Uterus (tissue), 2 donors: ENCODE measurements at regions not wholly inside any gene's neighbourhood (a gene's known extent, or its start where the extent isn't known, plus 50 kb on each side); places are given as distances from the start of the nearest gene placed in this dataset.

Experiments used
- POLR2A ChIP-seq, 2 donors: fragments of 450-650 bp; IDR thresholded peaks; one replicate each; pipeline ENCODE4 v1.6.1; 2016; ENCODE audit warnings: antibody characterized with exemption in 2 of 2, mild to moderate bottlenecking in 1 of 2, moderate library complexity in 1 of 2
- TF ChIP-seq, protein P1 (sequence below), 4 experiments: fragments of 200-600 bp in 2 of 4; fragments of 450-650 bp in 2 of 4; sonication (generic) in 2 of 4; IDR thresholded peaks; one replicate each; pipeline ENCODE4 v1.5.1; 2016 to 2019; ENCODE audit warnings: antibody characterized with exemption in 4 of 4, mild to moderate bottlenecking in 2 of 4, moderate library complexity in 1 of 4

DNA sequence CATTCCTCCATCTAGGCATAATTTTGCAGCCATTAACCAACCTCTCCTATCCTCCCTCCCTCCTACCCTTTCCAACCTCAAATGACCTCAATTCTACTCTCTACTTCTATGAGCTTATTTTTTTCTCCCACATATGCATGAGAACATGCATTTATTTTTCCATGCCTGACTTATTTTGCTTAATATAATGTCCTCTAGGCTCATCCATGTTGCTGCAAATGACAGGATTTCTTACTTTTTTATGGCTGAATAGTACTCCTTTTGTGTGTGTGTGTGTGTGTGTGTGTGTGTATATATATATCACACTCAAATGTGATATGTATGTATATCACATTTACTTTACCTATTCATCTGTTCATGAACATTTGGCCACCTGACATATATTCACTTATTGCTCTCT lies 339.4 kb downstream of the SIPA1L2 start:
- TF ChIP-seq, protein P1, sequence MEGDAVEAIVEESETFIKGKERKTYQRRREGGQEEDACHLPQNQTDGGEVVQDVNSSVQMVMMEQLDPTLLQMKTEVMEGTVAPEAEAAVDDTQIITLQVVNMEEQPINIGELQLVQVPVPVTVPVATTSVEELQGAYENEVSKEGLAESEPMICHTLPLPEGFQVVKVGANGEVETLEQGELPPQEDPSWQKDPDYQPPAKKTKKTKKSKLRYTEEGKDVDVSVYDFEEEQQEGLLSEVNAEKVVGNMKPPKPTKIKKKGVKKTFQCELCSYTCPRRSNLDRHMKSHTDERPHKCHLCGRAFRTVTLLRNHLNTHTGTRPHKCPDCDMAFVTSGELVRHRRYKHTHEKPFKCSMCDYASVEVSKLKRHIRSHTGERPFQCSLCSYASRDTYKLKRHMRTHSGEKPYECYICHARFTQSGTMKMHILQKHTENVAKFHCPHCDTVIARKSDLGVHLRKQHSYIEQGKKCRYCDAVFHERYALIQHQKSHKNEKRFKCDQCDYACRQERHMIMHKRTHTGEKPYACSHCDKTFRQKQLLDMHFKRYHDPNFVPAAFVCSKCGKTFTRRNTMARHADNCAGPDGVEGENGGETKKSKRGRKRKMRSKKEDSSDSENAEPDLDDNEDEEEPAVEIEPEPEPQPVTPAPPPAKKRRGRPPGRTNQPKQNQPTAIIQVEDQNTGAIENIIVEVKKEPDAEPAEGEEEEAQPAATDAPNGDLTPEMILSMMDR (IDR thresholded peaks at IDR 0.05): no peak
- no peak for TF ChIP-seq POLR2A (IDR thresholded peaks at IDR 0.05)
